ENCODE measurements at regions not wholly inside any gene's neighbourhood (a gene's known extent, or its start where the extent isn't known, plus 50 kb on each side); places are given as distances from the start of the nearest gene placed in this dataset.
A peak's percentile ranks its signal among the peaks of the same experiment; 100 is the strongest.
"Not testable (repeated sequence)": the region's sequence is repeated elsewhere in the genome, so short reads cannot be mapped to it uniquely, and the experiment has no call there.

DNA sequence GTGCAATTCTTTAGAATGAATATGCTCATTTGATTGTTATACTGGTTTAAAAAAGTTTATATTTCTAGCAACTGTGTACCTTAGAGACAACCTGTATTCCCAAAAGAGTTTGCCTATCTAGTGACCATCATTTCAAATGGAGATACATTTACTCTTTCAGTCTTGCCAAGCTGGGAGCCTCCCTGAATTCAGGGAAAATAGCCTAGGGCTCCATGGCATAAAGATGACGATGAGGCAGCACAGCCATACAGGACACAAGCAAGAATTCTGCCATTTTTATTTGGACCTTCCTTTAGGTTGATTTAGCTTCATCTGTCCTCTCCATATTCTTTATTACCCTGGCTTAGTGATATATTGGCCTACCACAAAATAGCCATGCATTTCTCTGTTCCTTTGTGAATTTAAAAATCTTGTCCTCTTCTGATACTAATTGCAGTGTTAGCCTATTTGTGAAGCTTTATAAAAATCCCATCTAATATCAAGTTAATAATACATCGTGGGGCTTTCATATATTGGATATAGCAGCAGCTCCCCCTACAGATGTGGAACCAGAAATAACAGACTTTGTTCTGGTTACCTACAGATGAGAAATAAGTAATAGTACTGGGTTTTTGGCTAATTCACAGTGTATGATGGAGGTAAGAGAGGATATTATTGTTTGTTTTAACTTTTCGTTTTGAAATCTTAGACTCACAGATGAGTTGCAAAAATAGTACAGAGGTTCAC lies 1661.9 kb upstream of the PIK3C3 start:
- no peak for DNase-seq

DNA sequence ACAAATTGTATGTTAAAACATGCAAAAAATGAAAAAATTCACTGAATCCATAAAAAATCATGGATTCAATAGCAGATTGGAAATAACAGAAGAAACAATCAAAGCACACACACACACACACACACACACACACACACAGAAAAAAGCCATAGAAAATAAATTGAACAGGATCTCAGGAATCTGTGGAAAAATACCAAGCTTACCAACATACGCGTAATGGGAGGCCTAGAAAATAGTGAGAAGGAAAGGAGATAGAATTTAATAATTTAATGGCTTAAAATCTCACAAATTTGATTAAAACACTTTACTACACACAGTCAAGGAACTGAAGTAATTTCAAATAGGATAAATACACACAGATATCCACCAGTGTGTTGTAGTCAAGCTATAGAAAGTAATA lies 1671.5 kb upstream of the PIK3C3 start:
- no peak for DNase-seq

DNA sequence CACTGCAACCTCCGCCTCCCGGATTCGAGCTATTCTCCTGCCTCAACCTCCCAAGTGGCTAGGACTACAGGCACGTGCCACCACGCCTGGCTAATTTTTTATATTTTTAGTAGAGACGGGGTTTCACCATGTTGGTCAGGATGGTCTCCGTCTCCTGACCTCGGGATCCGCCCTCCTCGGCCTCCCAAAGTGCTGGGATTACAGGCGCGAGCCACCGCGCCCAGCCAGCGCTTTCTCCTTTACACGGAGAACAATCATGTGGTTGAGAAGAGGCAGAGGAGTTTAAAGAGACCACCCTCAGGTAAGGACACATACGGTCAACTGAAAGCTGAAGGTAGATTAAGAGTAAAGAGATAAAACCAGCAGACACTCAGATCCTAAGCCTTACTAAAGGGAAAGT lies 1673.7 kb upstream of the PIK3C3 start:
- DNase-seq = not testable (repeated sequence)

DNA sequence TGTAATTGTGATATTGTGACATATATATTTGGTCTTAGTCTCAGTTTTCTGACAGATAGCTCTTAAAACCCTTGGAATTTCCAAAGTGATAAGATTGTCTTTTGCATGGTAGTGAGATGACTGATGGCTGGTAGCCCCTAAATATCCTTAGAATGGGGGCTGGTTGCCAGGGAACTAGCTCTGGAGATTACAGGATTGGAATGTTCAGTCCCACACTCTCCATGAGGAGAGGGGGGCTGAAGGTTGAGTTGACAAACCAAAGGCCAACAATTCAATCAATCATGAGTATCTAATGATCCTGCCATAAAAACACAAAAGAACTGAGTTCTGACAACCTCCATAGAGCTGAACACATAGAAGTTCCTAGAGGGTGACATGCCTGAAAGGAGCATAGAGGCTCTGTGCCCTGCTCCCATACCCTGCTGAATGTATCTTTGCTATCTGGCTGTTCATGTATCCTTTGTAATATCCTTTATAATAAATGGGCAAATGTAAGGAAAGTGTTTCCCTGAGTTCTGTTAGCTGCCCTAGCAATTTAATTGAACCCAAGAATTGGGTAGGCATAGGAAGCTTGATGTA lies 1680.3 kb upstream of the PIK3C3 start:
- no peak for DNase-seq

DNA sequence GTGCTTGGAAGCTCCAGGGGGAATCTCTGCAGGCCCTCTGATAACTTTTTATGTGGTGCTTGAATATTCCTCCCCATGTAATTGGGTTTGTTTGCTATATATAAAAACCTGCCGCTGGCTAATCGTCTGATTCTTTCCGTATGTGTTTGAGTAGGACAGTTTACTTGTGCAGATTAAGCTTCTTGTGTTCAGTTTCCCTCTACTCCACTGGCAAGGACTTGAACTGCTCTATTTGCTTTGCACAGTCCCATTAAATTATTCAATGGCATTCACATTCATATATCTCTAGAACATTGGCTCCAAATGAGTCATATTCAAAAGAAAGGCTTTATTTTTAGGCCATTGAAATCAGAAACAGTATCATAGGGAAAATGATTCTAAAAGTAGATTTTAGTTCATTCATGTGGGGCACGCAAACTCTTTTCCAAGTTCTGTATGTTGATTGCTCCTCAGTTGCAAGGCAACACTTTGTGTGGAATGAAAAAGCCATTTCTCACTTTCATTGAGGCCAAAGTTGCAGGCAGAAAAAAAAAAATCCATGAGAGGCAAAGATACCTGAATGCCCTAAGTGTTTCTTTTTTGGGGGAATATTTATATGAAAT lies 1682.3 kb upstream of the PIK3C3 start:
- no peak for DNase-seq

DNA sequence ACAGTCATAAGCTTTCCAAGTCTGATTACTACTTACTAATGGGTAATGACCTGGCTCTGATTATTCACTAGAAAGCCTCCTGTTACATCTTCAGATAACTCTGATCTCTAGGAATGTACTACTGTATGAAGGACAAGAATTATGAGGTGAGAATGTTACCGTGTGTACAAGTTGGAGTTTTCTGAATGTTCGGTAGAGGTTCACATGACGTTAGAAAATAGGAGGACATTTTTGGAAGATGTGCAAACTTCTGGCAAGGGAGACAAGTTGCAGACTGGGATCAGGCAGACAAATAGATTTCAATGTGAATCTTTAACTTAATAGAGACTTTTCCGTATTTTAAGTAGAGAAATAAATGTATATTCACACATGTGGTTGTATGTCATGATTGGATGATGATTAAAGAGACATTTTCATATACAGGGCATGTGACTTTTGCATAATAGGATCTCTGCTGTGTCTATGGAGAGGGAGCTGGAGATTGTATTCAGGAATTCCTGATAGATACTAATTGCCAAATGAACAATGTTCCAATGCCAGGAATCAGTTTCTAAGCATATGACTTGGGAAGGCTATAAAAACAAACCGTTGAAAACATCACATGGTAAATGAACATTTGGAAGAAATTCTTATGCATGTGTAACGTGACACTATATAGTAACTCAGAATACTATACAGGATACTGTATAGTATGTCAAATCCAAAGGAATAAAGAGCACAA lies 1695.8 kb upstream of the PIK3C3 start:
- DNase-seq = no peak

DNA sequence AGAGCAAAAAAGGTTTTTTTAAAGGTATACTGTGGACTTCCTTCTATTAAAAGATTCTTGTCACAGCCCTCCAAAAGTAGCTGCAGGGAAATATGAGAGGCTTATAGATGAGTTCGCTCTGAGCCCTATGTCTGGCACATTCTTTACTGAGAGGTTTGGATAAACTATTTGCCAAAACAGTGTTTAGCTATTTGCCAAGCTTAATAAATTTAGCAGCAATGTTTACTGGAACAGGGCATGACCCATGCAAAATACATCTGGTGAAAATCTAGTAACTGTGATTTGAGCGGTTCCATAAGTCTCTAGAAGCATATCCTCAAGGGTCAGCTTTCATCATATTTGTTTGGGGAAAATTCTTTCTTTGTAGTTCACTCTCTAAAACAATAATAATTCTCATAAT lies 1696.7 kb upstream of the PIK3C3 start:
- no peak for DNase-seq

DNA sequence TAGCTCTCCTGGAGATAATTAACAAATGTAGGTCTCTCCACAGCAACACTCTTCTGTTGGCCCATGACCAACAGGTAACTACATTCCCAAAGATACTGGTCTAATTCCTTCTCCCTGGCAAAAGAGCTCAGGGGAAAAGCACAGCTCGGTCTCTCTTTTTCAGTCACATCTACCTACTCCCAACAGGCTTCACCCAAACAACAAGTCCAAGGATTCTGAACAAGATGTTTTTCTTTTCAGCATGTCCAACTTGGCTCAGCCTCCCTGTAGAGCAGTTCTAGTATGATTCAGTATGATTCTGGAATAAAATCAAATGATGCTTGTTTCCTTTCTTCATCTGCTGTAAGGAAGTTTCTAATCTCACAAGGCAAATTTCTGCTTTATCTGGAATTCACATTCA lies 1704.8 kb upstream of the PIK3C3 start:
- DNase-seq = no peak

DNA sequence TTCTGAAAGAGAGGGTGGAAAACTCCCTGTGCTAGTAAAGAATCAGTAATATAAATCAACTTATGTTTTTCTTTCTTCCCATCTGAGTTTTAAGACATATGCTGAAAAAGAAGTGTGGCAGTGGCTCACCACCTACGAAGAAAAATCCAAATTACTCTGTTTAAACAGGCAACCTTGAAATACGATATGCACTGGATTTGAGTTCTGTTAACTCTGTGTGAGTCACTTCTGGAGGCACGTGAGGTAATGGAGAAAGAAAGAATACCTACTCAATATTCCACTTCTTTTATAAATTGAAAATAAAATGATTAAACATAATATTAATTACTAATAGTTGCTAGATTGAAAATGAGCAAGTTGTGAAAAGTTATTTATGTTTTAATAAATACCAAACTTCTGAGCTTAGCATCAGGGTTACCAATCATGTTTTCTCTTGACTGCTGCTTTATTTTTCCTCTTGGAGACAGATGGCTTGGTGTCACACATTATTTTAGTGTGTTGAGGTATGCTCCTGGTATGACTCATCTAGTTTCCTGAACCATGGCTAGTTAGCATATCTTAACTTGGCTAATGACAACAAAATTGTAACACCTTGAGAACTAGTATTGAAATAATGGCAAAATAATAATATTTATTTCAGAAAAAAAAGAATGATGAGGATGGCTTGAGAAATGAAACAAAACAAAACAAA lies 1705.5 kb upstream of the PIK3C3 start:
- no peak for DNase-seq

DNA sequence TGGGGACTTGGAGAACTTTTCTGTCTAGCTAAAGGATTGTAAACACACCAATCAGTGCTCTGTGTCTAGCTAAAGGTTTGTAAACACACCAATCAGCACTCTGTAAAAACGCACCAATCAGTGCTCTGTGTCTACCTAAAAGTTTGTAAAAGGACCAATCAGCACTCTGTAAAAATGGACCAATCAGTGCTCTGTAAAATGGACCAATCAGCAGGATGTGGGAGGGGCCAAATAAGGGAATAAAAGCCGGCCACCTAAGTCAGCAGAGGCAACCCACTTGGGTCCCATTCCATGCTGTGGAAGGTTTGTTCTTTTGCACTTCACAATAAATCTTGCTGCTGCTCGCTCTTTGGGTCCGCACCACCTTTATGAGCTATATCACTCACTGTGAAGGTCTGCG lies 1709.4 kb upstream of the PIK3C3 start:
- not testable (repeated sequence) for DNase-seq

DNA sequence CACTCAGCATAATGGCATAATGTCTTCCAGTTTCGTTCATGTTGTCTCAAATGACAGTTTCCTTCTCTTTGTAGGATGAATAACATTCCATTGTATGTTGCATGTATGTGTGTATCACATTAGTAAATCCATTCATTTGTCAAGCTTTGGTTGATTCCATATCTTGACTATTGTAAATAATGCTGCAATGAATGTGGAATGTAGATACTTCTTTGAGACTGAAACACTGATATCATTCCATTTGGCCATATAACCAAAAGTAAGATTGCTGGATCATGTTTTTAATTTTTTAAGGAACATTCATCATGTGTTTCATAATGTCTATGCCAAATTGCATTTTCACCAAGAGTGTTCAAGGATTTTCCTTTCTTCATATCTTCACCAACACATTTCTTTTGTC lies 1711.4 kb upstream of the PIK3C3 start:
- DNase-seq = peak; percentile 16

DNA sequence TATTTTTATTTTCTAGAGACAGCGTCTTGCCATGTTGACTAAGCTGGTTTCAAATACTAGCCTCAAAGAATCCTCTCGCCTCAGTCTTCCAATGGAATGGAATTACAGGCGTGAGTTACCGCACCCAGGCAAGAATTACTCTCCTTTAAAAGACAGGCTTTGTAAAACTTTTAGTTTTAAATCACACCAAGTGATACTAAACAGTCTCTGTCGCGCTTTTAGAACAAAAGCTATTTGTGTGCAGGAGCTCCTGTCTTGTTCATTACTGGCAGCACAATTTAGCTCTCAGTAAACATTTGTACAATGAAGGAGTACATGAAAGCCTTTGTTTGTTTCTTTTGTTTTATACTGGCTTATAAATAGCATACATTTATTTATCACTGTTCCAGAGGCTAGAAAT lies 1719.2 kb upstream of the PIK3C3 start:
- no peak for DNase-seq

DNA sequence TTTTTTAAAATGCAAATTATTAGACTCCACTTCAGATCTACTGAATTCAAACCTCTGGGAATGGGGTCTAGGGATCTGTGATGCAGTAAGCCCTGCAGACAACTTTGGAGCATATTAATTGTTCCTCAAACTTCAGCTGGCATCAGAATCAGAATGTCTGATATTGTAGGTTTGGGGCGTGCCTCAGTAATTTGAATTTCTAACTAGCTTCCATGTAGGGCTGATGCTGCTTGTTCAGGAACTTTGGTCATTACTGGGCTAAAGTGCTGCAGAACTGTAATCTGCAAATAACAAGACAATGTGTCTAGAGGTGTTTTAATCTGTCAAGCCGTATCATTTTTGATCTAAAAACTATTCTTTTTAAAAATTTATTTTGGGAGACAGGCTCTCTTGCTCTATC lies 1719.7 kb upstream of the PIK3C3 start:
- DNase-seq = no peak

DNA sequence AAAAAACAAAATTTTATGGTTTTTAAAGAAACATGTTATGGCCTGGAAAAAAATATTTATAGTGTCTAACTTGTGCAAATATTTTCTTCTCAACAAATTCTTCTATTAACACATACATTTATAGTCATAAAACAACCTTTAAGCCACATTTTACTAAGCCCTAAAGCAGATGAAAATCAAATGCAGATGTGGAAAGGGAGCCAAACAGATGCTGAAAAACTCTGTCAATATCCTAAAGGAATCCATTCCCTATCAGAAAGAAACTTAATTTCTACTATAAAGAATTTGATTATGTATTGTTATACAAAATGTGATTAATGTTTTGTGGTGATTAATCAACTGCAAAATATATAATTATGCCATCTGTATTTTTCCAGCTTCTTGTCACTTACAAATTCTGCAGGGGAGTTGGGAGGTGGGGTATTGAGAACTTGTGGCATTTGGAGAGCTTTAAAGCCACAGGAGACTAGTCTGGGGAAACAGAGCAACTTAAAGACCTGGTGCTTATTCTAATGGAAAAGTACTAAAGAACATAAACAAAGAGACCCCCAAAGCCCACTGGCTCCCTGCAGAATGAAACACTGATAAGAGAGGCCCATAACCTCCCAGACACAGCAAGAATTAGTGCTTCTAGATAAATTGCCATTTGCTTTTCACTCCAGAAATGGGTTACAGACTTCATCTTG lies 1721.0 kb upstream of the PIK3C3 start:
- no peak for DNase-seq

DNA sequence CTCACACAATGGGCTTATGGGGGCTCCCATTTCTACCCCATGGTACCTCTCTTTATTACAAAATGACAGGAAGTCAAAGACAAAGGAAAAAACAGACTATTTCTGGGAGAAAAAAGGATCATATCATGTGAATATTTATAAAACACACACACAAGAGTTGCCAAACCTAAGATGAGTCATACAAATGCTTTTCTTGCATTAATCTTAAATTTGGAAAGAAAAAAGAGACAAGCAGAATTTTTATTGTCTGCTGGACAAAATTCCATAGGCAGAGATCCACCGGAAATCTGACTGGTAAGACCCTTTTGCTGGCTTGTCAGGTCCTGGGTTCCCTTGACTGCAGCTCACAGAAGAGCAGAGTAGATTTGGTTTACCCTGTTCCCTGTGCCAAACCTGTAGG lies 1732.3 kb upstream of the PIK3C3 start:
- DNase-seq = no peak

DNA sequence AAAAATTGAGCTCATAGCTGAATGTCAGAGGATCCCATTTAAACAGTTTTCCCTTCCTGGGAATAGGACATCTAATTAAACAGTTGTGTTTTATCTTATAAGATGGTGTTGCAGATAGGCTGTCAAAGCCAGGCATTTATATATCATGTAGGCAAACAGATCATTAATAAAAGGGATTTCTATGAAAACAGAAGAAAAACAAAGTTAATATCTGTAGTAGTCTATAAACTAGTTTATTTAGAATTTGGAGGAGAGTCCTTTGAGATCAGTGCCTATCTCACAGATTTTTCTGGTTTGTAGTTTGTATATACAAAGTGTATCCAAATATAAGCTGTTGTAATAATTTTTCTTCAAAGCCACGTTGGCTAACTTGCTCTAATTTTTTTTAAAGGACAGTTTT lies 1738.2 kb upstream of the PIK3C3 start:
- no peak for DNase-seq

DNA sequence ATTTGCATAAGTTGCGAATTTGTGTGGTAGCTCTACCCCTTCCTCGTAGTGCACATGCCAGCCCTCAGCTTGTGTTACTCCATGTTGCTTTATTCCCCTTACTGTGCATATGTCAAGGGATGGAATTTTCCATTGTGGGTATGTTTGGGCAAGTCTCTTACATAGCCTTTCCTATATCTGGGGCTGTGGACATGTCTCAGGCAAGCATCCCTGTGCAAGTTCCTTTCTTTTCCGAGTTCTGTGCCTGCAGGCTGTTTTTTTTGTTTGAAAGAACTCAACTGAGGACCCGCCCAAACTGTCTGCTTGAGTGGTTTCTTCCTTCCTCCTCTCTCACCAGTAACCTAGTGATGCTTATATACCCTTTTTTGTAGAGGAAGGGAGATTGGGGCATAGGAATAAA lies 1739.1 kb upstream of the PIK3C3 start:
- DNase-seq = peak; percentile 6

DNA sequence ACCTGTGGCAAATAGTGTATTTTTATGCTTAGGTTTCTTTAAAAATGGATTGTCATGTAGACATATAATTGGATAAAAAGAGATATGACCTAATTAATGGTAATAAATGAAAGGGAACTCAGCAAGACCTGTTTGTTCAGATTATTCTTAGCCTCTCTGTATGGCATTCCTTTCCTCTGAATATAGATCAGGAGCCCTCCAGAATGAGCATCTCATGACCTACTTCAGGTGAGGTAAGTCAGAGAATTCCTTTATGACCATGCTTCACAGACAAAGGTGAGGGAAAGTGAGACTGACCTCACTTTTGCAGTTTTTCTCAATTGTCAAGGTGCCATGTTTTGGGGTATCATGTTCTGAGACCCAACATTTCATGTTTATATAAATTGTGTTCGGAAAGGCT lies 1744.3 kb upstream of the PIK3C3 start:
- no peak for DNase-seq

DNA sequence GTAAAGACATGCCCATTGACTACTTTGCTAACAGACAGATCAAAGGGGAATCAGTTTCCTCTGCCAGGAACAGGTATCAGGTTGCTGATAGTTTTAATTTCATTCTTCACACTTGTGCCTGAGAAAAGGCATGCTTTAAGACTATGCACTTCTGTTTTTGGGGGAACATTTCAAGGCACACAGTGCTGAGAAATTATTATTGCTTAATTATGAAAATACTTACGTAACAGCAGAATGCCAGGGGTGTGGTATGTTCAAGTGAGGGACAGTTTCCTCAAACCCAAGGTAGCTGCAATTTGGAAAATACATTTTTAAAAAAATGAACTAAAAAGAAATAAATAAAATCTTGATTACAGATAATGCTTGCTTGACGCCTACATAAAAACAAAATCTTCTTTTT lies 1746.1 kb upstream of the PIK3C3 start:
- DNase-seq = no peak

DNA sequence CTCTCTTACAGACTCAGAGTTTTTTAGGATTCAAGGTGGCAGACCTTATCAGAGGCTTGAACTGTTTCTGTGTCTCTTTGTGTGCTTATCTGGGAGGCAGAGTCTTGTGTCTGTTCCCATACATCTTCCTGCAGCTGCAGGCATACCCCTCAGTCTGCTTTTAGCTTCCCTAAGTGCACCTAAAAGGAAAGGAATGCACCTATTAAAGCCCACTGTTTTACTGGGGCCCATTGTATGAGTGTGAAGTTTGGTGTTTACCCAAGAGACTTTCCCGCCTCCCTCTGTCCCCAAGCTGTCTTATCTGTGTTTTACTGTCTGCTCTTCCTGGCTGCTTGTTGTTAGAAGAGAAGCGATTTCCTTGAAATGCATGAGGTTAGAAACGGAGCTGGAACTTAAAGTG lies 1757.3 kb upstream of the PIK3C3 start:
- DNase-seq = no peak

DNA sequence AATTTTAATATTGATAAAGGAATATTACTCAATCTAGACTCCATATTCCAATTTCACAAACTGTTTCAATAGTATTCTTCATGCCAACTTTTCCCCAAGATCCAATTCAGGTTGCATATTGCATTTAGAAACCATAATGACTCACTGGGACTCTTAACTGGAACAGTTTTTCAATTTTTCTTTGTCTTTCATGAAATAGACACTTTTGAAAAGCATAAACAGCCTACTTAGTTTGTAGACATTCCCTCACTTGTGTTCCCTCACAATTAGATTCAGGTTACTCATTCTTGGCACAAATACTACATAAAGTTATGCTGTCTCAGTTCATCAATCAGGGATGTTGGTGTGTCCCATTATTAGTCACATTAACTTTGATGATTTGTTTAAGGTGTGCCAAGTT lies 1768.4 kb upstream of the PIK3C3 start:
- DNase-seq = no peak

DNA sequence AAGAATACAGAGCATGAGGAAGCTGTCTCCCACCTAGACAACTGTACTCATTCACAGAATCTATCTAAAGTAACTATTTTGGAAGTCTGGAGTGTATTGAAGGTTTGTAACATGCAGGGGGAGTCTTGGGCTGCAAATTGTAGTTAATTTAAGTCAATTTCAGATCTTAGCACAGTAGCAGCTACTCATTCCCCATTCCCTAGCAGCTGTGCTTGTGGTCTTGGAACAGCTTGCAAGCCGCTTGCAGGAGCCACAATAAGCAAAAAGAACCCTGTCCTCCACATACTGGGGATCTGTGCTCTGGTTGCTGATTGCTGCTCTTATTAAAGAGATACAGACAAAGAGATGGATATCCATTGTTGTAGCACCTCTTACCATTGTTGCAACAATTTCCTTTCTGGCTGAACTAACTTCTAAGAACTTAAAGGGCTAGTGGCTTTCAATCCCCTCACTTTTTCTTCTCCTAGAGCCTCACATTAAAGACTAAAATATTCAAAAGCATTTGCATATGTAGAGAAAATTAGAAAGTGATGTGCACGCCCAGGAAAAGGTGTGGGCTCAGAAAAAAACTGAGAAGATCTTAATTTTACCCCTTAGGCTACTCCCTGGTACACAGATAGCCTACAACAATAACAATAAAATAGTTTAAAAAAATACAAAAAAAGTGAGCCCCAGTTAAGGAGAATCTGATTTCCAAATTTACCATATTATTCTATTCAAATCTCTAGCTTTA lies 1775.1 kb upstream of the PIK3C3 start:
- DNase-seq = no peak
